ENCODE measurements at regions not wholly inside any gene's neighbourhood (a gene's known extent, or its start where the extent isn't known, plus 50 kb on each side); places are given as distances from the start of the nearest gene placed in this dataset.

DNA sequence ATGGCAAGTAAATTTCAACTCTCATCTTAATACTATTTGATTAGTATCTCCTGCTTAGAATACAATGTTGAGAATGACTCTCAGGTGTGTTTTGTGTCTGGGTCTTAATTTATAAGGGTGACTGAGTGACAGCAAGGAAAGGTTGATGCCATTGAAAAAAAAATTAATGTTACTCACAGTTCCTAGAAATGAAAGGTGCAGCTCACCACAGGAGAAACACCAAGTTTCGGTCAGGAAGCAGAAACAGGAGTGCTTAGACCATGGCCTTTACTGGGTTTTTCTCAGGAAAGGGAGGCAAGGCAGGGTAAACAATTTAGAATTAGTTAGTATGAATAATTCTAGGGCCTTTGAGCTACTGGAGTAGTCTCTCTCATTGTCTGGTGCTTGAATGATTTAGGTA lies 159.2 kb upstream of the C9orf72 start:
- in situ Hi-C loops (cut with MboI; ENCODE audit: low sequenced_read_pairs): no loop called here

- in situ Hi-C loops (cut with MboI; ENCODE audit: low sequenced_read_pairs): no loop called here
These were observed 170.2 kb upstream of the C9orf72 start for GRCh38 chr9:27743490-27743889.

- in situ Hi-C loops (cut with MboI; ENCODE audit: low sequenced_read_pairs): no loop called here
These were observed 174.2 kb upstream of the C9orf72 start for GRCh38 chr9:27747450-27747849.

DNA sequence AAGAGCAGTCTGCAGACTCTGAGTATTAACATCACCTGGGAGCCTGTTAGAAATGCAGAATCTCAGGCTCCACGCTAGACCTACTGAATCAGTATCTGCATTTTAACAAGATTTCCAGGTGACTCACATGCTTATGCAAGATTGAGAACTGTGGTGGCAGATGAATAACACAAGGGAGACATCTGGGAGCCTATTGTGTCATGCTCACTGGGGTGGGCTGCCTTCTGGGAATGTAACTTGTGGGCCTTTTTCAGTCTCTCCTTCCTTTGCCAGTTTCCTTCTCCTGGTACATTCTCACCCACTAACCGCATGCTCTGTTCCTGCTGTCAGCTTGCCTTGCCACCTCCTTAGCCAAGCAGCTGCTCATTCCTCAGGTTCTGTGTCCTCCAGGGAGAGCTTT lies 176.6 kb upstream of the C9orf72 start:
- in situ Hi-C loops (cut with MboI; ENCODE audit: low sequenced_read_pairs): no loop called here

- in situ Hi-C loops (cut with MboI; ENCODE audit: low sequenced_read_pairs): no loop called here
These were observed 177.3 kb upstream of the C9orf72 start for GRCh38 chr9:27750566-27750965.

GRCh38 chr9:27752069-27752468 lies 178.8 kb upstream of the C9orf72 start:
- in situ Hi-C loops (cut with MboI; ENCODE audit: low sequenced_read_pairs): no loop called here

DNA sequence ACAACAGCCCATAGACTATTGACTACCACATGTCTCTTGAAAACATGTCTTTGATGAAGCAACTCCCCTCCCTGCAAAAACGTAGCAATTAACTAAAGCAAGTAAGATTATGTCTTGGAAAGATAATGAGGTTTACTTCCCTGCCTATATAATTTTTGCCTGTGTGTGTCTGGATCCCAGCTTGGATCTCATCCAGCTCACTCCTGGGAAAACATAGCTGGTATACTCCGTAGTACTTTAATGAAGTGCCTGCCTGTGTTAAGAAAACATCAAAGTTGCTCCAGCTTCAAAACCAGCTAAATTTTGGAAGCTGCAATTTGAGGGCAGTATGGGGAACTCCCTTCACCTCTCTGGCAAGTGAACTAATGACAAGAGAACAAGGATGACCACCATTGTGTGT lies 182.6 kb upstream of the C9orf72 start:
- in situ Hi-C loops (cut with MboI; ENCODE audit: low sequenced_read_pairs): no loop called here

DNA sequence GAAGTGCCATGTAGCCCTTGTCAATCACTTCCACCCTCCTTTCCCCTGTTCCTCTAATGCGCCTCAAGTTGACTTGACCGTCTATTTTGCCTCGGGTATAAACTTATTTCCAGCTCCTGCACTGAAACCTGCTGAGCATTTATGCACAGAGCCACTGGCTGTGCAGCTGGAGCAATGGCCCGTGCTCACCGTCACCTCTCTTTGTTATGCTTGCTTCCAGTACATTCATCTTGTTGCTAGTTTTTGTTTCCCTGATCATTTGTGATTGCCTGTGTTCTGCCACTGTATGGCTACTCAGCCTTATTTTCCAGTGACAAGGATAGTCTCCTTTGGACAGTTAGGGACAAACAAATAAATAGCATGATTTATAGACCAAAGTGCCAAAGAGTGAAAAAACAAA lies 183.1 kb upstream of the C9orf72 start:
- in situ Hi-C loops (cut with MboI; ENCODE audit: low sequenced_read_pairs): no loop called here

DNA sequence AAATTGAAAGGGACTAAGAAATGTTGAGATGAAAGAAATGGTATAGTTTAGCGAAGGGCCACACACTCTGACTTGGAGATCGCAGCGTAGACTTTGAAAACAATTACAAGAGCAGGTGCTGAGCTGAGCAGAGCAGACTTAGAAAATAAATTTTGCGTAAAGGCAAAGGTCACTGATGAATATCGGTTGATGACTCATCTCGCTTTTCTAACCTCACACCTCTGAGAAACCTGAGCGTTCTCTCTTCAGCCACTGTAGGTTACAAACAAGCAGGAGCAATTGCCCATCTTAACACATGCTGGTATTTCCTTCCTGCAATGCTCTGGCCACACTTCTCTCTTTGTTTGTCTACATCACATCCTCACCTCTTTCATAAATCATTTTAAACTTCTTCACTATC lies 190.6 kb upstream of the C9orf72 start:
- in situ Hi-C loops (cut with MboI; ENCODE audit: low sequenced_read_pairs): no loop called here

GRCh38 chr9:27765266-27766072 lies 192.2 kb upstream of the C9orf72 start:
- in situ Hi-C loops (cut with MboI; ENCODE audit: low sequenced_read_pairs): no loop called here

GRCh38 chr9:27766073-27766835 lies 193.0 kb upstream of the C9orf72 start:
- in situ Hi-C loops (cut with MboI; ENCODE audit: low sequenced_read_pairs): no loop called here

DNA sequence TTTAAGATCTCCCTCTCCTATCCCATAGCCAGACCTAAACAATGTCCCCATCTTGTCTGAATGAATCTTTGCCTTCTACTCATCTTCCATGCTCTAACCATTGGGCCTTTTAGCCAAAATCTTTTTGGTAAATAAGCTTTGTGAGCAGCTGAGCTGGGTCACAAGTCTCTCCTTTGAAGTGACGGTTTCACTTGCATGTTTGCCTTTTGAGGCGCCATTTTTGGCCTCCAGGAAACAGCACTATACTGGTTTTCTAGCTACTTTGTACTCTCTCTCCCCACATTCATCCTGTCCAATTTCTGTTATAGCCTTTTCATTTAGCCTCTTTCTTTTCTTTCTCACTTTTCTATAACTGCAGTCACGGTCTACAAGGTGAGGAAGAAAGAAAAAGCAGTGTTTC lies 195.5 kb upstream of the C9orf72 start:
- in situ Hi-C loops (cut with MboI; ENCODE audit: low sequenced_read_pairs): no loop called here

DNA sequence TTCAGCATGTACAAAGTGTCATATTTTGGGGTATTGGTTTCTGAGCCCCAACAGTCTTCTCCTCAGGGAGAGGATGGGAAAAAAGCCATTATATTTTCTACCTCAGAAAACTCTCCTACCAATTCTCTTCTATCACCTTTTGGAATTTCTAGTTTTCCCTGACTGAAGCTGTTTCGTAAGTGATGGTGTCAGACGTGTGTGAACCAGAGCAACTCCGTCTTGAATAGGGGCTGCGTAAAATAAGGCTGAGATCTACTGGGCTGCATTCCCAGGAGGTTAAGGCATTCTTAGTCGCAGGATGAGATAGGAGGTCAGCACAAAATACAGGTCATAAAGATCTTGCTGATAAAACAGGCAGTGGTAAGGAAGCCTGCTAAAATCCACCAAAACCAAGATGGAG lies 197.3 kb upstream of the C9orf72 start:
- in situ Hi-C loops (cut with MboI; ENCODE audit: low sequenced_read_pairs): no loop called here

- in situ Hi-C loops (cut with MboI; ENCODE audit: low sequenced_read_pairs): no loop called here
These were observed 198.7 kb upstream of the C9orf72 start for GRCh38 chr9:27771803-27772545.

DNA sequence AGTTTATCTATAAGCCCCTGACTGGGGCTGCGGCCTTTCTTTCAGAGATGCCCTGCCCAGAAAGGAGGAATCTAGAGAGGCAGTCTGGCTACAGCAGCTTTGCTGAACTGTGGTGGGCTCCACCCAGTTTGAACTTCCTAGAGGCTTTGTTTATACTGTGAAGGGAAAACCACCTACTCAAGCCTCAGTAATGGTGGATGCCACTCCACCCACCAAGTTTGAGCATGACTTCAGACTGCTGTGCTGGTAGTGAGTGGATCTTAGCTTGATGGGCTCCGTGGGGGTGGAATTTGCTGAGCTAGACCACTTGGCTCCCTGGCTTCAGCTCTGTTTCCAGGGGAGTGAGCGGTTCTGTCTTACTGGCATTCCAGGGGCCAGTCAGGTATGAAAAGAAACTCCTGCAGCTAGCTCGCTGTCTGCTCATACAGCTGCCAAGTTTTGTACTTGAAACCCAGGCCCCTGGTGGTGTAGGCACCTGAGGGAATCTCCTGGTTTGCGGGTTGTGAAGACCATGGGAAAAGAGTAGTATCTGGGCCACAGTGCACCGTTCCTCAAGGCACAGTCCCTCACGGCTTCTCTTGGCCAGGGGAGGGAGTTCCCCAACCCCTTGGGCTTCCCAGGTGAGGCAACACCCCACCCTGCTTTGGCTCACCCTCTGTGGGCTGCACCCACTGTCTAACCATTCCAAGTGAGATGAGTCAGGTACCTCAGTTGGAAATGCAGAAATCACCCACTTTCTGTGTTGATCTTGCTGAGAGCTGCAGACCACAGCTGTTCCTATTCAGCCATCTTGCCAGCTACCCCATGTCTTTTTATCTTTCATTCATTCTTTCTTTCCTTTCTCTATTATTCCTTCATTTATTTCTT lies 211.8 kb upstream of the C9orf72 start:
- in situ Hi-C loops (cut with MboI; ENCODE audit: low sequenced_read_pairs): no loop called here

GRCh38 chr9:27785714-27786100 lies 212.4 kb upstream of the C9orf72 start:
- in situ Hi-C loops (cut with MboI; ENCODE audit: low sequenced_read_pairs): no loop called here

DNA sequence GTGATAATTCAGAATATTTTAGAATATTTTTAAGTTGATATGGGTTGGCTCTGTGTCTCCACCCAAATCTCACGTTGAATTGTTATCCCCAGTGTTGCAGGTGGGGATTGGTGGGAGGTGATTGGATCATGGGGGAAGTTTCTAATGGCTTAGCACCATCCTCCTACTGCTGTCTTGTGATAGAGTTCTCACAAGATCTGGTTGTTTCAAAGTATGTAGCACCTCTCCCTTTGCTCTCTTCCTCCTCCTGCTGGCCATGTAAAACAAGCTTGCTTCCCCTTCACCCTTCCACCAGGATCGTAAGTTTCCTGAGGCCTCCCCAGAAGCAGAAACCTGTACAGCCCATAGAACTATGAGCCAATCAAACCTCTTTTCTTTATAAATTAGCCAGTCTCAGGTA lies 214.6 kb upstream of the C9orf72 start:
- in situ Hi-C loops (cut with MboI; ENCODE audit: low sequenced_read_pairs): no loop called here

DNA sequence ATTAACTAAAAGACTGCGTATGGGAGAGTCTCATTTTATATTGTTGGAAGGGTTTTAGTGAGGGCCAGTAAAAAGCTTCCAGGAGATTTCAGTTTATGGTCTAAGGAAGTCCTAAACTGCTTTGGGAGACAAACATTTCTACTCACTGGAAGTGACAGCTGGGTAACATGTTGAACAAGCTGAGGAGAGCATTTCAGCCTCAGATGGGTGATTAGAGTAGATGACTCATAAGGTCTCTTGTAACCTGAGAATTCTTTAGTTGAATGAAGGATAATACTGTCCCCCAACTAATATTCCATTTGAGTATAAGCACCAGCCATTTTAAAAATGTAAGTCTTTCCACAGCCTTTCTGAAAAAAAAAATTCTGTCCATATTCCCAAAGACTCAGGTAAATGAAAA lies 218.0 kb upstream of the C9orf72 start:
- in situ Hi-C loops (cut with MboI; ENCODE audit: low sequenced_read_pairs): no loop called here

GRCh38 chr9:27792971-27793689 lies 219.8 kb upstream of the C9orf72 start:
- in situ Hi-C loops (cut with MboI; ENCODE audit: low sequenced_read_pairs): no loop called here

GRCh38 chr9:27799326-27799725 lies 226.0 kb upstream of the C9orf72 start:
- in situ Hi-C loops (cut with MboI; ENCODE audit: low sequenced_read_pairs): no loop called here

All from HL-60/S4 (cell line).